GM12801 (cell line): ENCODE measurements at regions not wholly inside any gene's neighbourhood (a gene's known extent, or its start where the extent isn't known, plus 50 kb on each side); places are given as distances from the start of the nearest gene placed in this dataset.

ENCODE experiments used
- CTCF ChIP-seq: IDR thresholded peaks from one replicate; pipeline ENCODE4 v1.5.1; 2011; ENCODE audit warnings: control low read depth; ENCODE audit not compliant: insufficient read length; ENCODE audit errors: extremely low read depth

- no peak for TF ChIP-seq CTCF
These were observed 139.2 kb downstream of the HLX start for GRCh38 chr1:221018414-221018813.

GRCh38 chr1:221022331-221022730 is 143.1 kb downstream of the HLX start:
- no peak for TF ChIP-seq CTCF

GRCh38 chr1:221023482-221023881 is 144.2 kb downstream of the HLX start:
- no peak for TF ChIP-seq CTCF

GRCh38 chr1:221025501-221025900 is 146.3 kb downstream of the HLX start:
- no peak for TF ChIP-seq CTCF

GRCh38 chr1:221025956-221026355 is 146.7 kb downstream of the HLX start:
- no peak for TF ChIP-seq CTCF

- TF ChIP-seq CTCF: no peak
These were observed 150.9 kb downstream of the HLX start for GRCh38 chr1:221029981-221030649.

GRCh38 chr1:221030990-221031389 is 151.7 kb downstream of the HLX start:
- TF ChIP-seq CTCF: no peak
